Ovary (tissue), 3 donors: ENCODE measurements at regions not wholly inside any gene's neighbourhood (a gene's known extent, or its start where the extent isn't known, plus 50 kb on each side); places are given as distances from the start of the nearest gene placed in this dataset.

Experiments used
- CTCF ChIP-seq, 3 donors: fragments of 450-650 bp in 2 of 3; fragments of 200-600 bp in 1 of 3; IDR thresholded peaks; one replicate each; pipeline versions ENCODE4 v1.5.1 to v1.8.0; 2016 to 2022; ENCODE audit warnings: antibody characterized with exemption in 3 of 3, mild to moderate bottlenecking in 1 of 3
- EP300 ChIP-seq: sonication (generic); formaldehyde crosslinking; IDR thresholded peaks from one replicate; pipeline ENCODE4 v1.6.1; 2017; ENCODE audit warnings: antibody characterized with exemption
- POLR2A ChIP-seq: fragments of 450-650 bp; IDR thresholded peaks from one replicate; pipeline ENCODE4 v1.6.1; 2017; ENCODE audit warnings: antibody characterized with exemption, mild to moderate bottlenecking, moderate library complexity
- donor health status: DM: no; HTN: no; CAD: no.

GRCh38 chr5:2810644-2811043 is 59.2 kb upstream of the IRX2 start:
- TF ChIP-seq CTCF (IDR thresholded peaks at IDR 0.05) (no peak), EP300 (no peak), POLR2A (no peak)
